Loucy (cell line): ENCODE measurements at regions not wholly inside any gene's neighbourhood (a gene's known extent, or its start where the extent isn't known, plus 50 kb on each side); places are given as distances from the start of the nearest gene placed in this dataset.

Source experiments
- H2AFZ ChIP-seq: fragments of 200-600 bp; sonication (generic); 2 replicates; pipeline ENCODE4 v1.6.0; 2016; ENCODE audit warnings: antibody characterized with exemption, mild to moderate bottlenecking, low read length, moderate library complexity
- H3F3A ChIP-seq: fragments of 200-600 bp; 2 replicates; pipeline ENCODE4 v1.6.0; 2016; ENCODE audit warnings: antibody characterized with exemption, low read depth, mild to moderate bottlenecking
- H3K27me3 ChIP-seq: fragments of 200-600 bp; sonication (generic); 2 replicates; pipeline ENCODE4 v1.6.1; 2014; ENCODE audit warnings: low read length, mild to moderate bottlenecking; ENCODE audit not compliant: insufficient read depth, poor library complexity, severe bottlenecking
- H3K36me3 ChIP-seq: fragments of 200-600 bp; sonication (generic); 2 replicates; pipeline ENCODE4 v1.6.1; 2016; ENCODE audit warnings: low read length; ENCODE audit not compliant: insufficient read depth
- H3K4me1 ChIP-seq: fragments of 200-600 bp; sonication (generic); 2 replicates; pipeline ENCODE4 v1.5.1; 2014; ENCODE audit warnings: low read length, mild to moderate bottlenecking; ENCODE audit not compliant: insufficient read depth, poor library complexity, severe bottlenecking
- H3K4me2 ChIP-seq: fragments of 200-600 bp; sonication (generic); 2 replicates; pipeline ENCODE4 v1.6.0; 2014; ENCODE audit warnings: antibody characterized with exemption, low read length, low read depth, mild to moderate bottlenecking; ENCODE audit not compliant: poor library complexity, severe bottlenecking
- H3K4me3 ChIP-seq: fragments of 200-600 bp; sonication (generic); 2 replicates; pipeline ENCODE4 v1.5.1; 2014; ENCODE audit warnings: low read length, mild to moderate bottlenecking, mixed read lengths; ENCODE audit not compliant: poor library complexity, severe bottlenecking
- H3K79me2 ChIP-seq: fragments of 200-600 bp; sonication (generic); 2 replicates; pipeline ENCODE4 v1.6.1; 2014; ENCODE audit warnings: low read length; ENCODE audit not compliant: insufficient read depth
- H3K9ac ChIP-seq: fragments of 200-600 bp; sonication (generic); 2 replicates; pipeline ENCODE4 v1.6.0; 2014; ENCODE audit warnings: mild to moderate bottlenecking, low read depth, low read length, moderate library complexity; ENCODE audit not compliant: poor library complexity, severe bottlenecking
- H3K9me2 ChIP-seq: fragments of 200-600 bp; sonication (generic); replicated peaks from 2 replicates; pipeline ENCODE4 v1.6.1; 2016; ENCODE audit warnings: low read depth, low read length, mixed read lengths
- H3K9me3 ChIP-seq: fragments of 200-600 bp; sonication (generic); 2 replicates; pipeline ENCODE4 v1.6.1; 2014; ENCODE audit warnings: mild to moderate bottlenecking, antibody characterized with exemption, low read length, low read depth; ENCODE audit not compliant: insufficient read depth
- H4K20me1 ChIP-seq: fragments of 200-600 bp; sonication (generic); 2 replicates; pipeline ENCODE4 v1.6.0; 2014; ENCODE audit warnings: antibody characterized with exemption, low read length, mild to moderate bottlenecking; ENCODE audit not compliant: insufficient read depth, poor library complexity, severe bottlenecking
- CTCF ChIP-seq: fragments of 200-600 bp; sonication (generic); conservative IDR thresholded peaks from 2 replicates; pipeline ENCODE4 v1.5.1; 2014; ENCODE audit warnings: mild to moderate bottlenecking, antibody characterized with exemption, low read length
- EZH2phosphoT487 ChIP-seq: fragments of 200-600 bp; IDR thresholded peaks from 2 replicates; pipeline ENCODE4 v1.6.1; 2018; ENCODE audit warnings: antibody characterized with exemption, mild to moderate bottlenecking, moderate library complexity, borderline replicate concordance

GRCh38 chr5:156094001-156094400 lies 233.0 kb upstream of the SGCD start:
- Histone ChIP-seq H3K36me3 (no peaks in the 10 kb centered on the region), H3K9me2 (no peaks in the 10 kb centered on the region), H3K4me2 (no peak overlapping the region), H3K79me2 (no peaks in the 10 kb centered on the region), H3K9me3 (no peaks in the 10 kb centered on the region), H2AFZ (no peak overlapping the region), H3K9ac (no peak overlapping the region), H3F3A (no peaks in the 10 kb centered on the region), H3K4me1 (no peaks in the 10 kb centered on the region), H4K20me1 (no peaks in the 10 kb centered on the region), H3K4me3 (no peak overlapping the region), H3K27me3 (no peaks in the 10 kb centered on the region)
- TF ChIP-seq CTCF (no peak), EZH2phosphoT487 (no peak)

- no peaks in the 10 kb centered on the region for H3K9me2 ChIP-seq
- H3K27me3 ChIP-seq, result no peaks in the 10 kb centered on the region
- no peaks in the 10 kb centered on the region for H3F3A ChIP-seq
- H3K79me2 ChIP-seq, result no peaks in the 10 kb centered on the region
- no peaks in the 10 kb centered on the region for H3K36me3 ChIP-seq
- no peak overlapping the region for H3K4me3 ChIP-seq
- H4K20me1 ChIP-seq, result no peaks in the 10 kb centered on the region
- no peak overlapping the region for H2AFZ ChIP-seq
- TF ChIP-seq CTCF (no peak), EZH2phosphoT487 (no peak)
- no peaks in the 10 kb centered on the region for H3K9me3 ChIP-seq
- H3K4me2 ChIP-seq, result no peak overlapping the region
- no peaks in the 10 kb centered on the region for H3K4me1 ChIP-seq
- H3K9ac ChIP-seq, result no peak overlapping the region
These were observed 231.2 kb upstream of the SGCD start for GRCh38 chr5:156095709-156096241.

GRCh38 chr5:156096259-156096658 lies 230.7 kb upstream of the SGCD start:
- Histone ChIP-seq H3K9me2 (no peaks in the 10 kb centered on the region), H4K20me1 (no peaks in the 10 kb centered on the region), H3K4me2 (no peak overlapping the region), H3K27me3 (no peaks in the 10 kb centered on the region), H3K36me3 (no peaks in the 10 kb centered on the region), H2AFZ (no peak overlapping the region), H3K9me3 (no peaks in the 10 kb centered on the region), H3K79me2 (no peaks in the 10 kb centered on the region), H3K4me3 (no peak overlapping the region), H3F3A (no peaks in the 10 kb centered on the region), H3K4me1 (no peaks in the 10 kb centered on the region), H3K9ac (no peak overlapping the region)
- TF ChIP-seq CTCF, result no peak
- no peak for TF ChIP-seq EZH2phosphoT487
